ENCODE measurements at regions not wholly inside any gene's neighbourhood (a gene's known extent, or its start where the extent isn't known, plus 50 kb on each side); places are given as distances from the start of the nearest gene placed in this dataset.
"Not testable (repeated sequence)": the region's sequence is repeated elsewhere in the genome, so short reads cannot be mapped to it uniquely, and the experiment has no call there.

DNA sequence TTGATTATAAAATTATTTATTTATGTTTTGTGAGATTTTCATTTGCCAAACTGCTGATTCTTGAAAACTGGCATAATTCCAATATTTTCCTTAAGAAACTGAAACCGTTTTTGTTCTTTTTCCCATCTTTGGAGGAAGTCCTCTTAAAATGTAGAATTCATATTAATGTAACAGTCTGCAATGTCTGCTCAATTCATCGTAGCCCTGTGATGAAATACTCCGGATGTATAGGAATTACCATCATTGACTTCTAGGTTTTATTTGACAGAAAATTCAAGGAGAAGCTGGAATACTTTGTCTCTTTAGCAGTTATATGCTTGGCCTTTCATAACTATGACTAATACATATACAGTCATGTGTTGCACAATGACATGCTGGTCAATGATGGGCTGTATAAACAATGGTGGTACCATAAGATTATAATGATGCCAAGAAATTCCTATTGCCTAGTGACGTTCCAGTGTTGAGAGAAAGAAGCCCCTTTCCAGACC lies 185.0 kb upstream of the GPRIN3 start:
- Histone ChIP-seq H3K9me3 (ENCODE audit: control insufficient read depth, low read length) (no peaks in the 10 kb centered on the region), H3K4me3 (ENCODE audit: low read length) (no peak overlapping the region), H3K27me3 (ENCODE audit: control insufficient read depth, insufficient read depth) (no peaks in the 10 kb centered on the region), H3K27ac (ENCODE audit: low read length) (no peak overlapping the region), H3K4me1 (ENCODE audit: control insufficient read depth, insufficient read depth, low read length) (no peaks in the 10 kb centered on the region)
- WGBS, result 56% methylated on average over 4 of the region's 4 CpGs
- DNase-seq (no peak), ATAC-seq (no peak)
- intact Hi-C loops (cut with DNase I), result no loop called here

DNA sequence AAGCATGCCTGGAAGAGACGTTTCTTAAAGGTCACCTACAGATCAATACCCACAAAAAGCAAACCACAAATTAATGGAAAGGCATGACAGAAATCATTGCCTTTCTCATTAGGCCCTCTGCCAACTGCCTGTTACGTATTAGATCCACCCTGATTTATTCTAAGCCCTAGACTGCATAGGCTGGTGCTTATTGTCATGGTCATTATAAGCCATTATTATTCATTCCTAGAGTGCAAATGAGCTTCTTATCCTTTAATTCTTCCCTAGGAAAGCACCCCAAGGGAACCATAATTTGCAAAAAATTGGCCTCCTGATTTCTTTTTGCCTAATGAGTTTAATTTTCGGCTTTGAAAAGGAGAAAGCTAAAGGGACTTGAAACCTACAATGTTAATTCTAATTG lies 184.2 kb upstream of the GPRIN3 start:
- Histone ChIP-seq H3K9me3 (ENCODE audit: control insufficient read depth, low read length) (no peaks in the 10 kb centered on the region), H3K27ac (ENCODE audit: low read length) (no peak overlapping the region), H3K27me3 (ENCODE audit: control insufficient read depth, insufficient read depth) (no peaks in the 10 kb centered on the region), H3K4me3 (ENCODE audit: low read length) (no peak overlapping the region), H3K4me1 (ENCODE audit: control insufficient read depth, insufficient read depth, low read length) (no peaks in the 10 kb centered on the region)
- DNase-seq (no peak), ATAC-seq (no peak)
- intact Hi-C loops (cut with DNase I), result no loop called here
- 64% methylated on average over 3 of the region's 3 CpGs for WGBS

DNA sequence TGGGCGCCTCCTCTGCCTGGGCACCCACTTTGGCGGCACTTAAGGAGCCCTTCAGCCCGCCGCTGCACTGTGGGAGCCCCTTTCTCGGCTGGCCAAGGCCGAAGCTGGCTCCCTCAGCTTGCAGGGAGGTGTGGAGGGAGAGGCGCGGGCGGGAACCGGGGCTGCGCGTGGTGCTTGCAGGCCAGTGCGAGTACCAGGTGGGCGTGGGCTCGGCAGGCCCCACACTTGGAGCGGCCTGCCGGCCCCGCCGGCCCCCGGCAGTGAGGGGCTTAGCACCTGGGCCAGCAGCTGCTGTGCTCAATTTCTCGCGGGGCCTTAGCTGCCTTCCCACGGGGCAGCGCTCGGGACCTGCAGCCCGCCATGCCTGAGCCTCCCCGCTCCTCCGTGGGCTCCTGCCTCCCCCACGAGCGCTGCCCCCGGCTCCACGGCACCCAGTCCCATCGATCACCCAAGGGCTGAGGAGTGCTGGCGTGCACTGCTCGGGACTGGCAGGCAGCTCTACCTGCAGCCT lies 182.4 kb upstream of the GPRIN3 start:
- H3K27me3 ChIP-seq (ENCODE audit: control insufficient read depth, insufficient read depth); intact Hi-C loops (cut with DNase I); H3K4me3 ChIP-seq (ENCODE audit: low read length); H3K4me1 ChIP-seq (ENCODE audit: control insufficient read depth, insufficient read depth, low read length); H3K9me3 ChIP-seq (ENCODE audit: control insufficient read depth, low read length); H3K27ac ChIP-seq (ENCODE audit: low read length): not testable (repeated sequence)
- ATAC-seq (peak in 1 of 2 donors; percentile 14), DNase-seq (peak in 2 of 3 donors; percentile 49 to 52)
- 95% methylated on average over 35 of the region's 35 CpGs for WGBS

DNA sequence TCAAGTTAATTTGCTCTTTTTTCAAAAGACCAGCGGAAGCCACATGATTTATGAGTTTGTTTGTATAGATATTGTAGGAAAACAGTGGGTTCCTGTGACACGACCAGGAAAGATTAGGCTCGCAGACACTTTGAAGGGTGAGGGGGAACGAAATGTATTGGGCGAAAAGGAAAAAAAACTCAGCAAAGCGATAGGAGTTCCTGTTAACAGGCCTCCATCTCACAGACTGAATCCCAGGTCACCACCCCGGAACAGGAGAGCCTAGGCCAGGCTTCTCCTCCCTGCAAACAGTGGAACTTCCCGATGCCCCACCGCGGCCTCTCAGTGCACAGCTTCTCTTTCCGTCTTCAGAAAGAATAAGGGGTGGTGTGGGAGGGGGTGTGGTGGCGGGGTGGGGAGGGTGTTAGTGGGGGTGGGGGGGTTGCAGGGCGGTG lies 181.8 kb upstream of the GPRIN3 start:
- intact Hi-C loops (cut with DNase I), result no loop called here
- ATAC-seq, result peak; percentile 75 to 94

DNA sequence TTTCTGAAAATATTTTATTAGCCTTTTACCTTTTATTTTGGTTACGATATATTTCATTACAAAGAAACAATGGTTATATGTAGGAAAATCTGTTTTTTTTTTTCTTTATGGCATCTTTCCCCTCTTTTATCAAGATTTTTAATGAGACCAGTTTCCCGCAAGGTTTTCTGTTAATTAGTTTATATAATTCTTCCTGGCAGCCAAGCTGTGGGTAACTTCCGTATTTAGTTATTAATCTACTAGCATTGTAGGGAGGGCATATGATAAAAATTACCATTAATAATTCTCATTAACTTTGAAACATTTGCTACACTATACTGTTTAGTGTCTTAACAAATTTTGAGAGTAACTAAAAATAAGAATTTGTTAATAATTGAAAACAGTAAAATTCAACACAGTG lies 181.1 kb upstream of the GPRIN3 start:
- no peak for ATAC-seq
- Histone ChIP-seq H3K4me1 (ENCODE audit: control insufficient read depth, insufficient read depth, low read length) (no peaks in the 10 kb centered on the region), H3K4me3 (ENCODE audit: low read length) (no peak overlapping the region), H3K27me3 (ENCODE audit: control insufficient read depth, insufficient read depth) (no peaks in the 10 kb centered on the region), H3K9me3 (ENCODE audit: control insufficient read depth, low read length) (no peaks in the 10 kb centered on the region), H3K27ac (ENCODE audit: low read length) (no peak overlapping the region)
- DNase-seq, result no peak
- intact Hi-C loops (cut with DNase I), result no loop called here
- 71% methylated on average over 3 of the region's 3 CpGs for WGBS

More for the DNA sequence above, 181.8 kb upstream of the GPRIN3 start:
- no peaks in the 10 kb centered on the region for H3K4me1 ChIP-seq (ENCODE audit: control insufficient read depth, insufficient read depth, low read length)
- 62% methylated on average over 13 of the region's 13 CpGs for WGBS
- H3K4me3 ChIP-seq (ENCODE audit: low read length), result no peak overlapping the region
- DNase-seq, result peak; percentile 51 to 74 (median 55)
- H3K27me3 ChIP-seq (ENCODE audit: control insufficient read depth, insufficient read depth), result no peaks in the 10 kb centered on the region
- H3K9me3 ChIP-seq (ENCODE audit: control insufficient read depth, low read length), result no peaks in the 10 kb centered on the region
- H3K27ac ChIP-seq (ENCODE audit: low read length), result no peak overlapping the region

DNA sequence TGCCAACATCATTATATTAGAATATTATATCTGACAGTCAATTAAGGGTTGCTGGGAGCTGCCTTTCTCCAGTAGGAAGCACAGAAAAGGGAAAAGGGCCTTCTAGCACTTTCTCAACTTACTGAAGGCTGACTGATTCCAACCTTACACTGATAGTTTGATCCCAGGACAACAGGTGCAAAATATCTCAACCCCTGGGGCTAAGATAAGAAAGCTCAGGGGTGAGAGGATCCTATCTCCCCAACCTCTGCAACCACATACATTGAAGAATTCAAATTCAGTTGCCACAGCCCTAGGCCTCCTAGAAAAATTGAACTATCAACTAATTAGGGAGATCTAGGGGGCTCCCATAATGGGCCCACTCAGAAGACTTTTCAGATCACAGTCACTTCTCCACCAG lies 179.1 kb upstream of the GPRIN3 start:
- Histone ChIP-seq H3K4me1 (ENCODE audit: control insufficient read depth, insufficient read depth, low read length) (no peaks in the 10 kb centered on the region), H3K27ac (ENCODE audit: low read length) (no peak overlapping the region), H3K27me3 (ENCODE audit: control insufficient read depth, insufficient read depth) (no peaks in the 10 kb centered on the region), H3K4me3 (ENCODE audit: low read length) (no peak overlapping the region), H3K9me3 (ENCODE audit: control insufficient read depth, low read length) (no peaks in the 10 kb centered on the region)
- no peak for DNase-seq
- intact Hi-C loops (cut with DNase I), result no loop called here
- ATAC-seq, result no peak

DNA sequence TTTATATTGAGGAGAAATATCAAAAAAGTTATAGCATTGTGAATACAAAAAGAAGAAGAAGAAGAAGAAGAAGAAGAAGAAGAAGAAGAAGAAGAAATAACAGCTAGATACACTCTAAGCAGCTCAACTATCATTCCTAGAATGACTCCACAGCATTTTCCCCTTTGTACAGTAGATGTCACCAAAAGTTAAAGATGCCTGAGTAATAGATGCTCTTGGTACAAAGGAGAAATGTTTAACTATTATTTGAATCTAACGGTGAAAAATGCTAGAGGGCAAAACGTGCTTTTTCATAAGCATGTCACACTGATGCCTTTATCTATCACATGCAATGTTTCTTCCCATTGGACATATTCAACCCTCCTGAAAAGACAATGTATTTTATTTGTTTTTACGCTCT lies 178.4 kb upstream of the GPRIN3 start:
- 50% methylated on average over 3 of the region's 3 CpGs for WGBS
- no peak overlapping the region for H3K27ac ChIP-seq (ENCODE audit: low read length)
- intact Hi-C loops (cut with DNase I), result no loop called here
- H3K4me1 ChIP-seq (ENCODE audit: control insufficient read depth, insufficient read depth, low read length), result no peaks in the 10 kb centered on the region
- DNase-seq, result no peak
- no peaks in the 10 kb centered on the region for H3K27me3 ChIP-seq (ENCODE audit: control insufficient read depth, insufficient read depth)
- ATAC-seq, result peak in 1 of 2 donors; percentile 51
- no peaks in the 10 kb centered on the region for H3K9me3 ChIP-seq (ENCODE audit: control insufficient read depth, low read length)
- H3K4me3 ChIP-seq (ENCODE audit: low read length), result no peak overlapping the region

DNA sequence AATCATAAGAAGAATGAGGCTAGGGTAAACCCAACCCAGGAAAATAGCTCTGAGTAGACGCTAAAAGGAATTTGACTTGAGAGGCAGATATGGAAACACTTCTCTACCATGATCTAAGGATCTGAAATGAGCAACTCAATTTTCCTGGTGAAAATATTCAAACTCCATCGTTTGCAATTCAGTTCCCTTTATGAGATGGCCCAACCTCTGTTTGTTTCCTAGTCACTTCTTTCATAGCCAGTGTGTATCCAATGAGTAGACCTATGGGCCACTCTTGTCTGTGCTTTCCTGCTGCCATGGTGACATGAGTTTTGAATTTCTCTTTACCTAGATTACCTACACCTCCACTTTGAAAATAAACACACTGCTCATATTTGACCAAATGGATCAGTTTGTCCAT lies 176.2 kb upstream of the GPRIN3 start:
- Histone ChIP-seq H3K9me3 (ENCODE audit: control insufficient read depth, low read length) (no peaks in the 10 kb centered on the region), H3K27me3 (ENCODE audit: control insufficient read depth, insufficient read depth) (no peaks in the 10 kb centered on the region), H3K27ac (ENCODE audit: low read length) (no peak overlapping the region), H3K4me3 (ENCODE audit: low read length) (no peak overlapping the region), H3K4me1 (ENCODE audit: control insufficient read depth, insufficient read depth, low read length) (no peaks in the 10 kb centered on the region)
- ATAC-seq (no peak), DNase-seq (no peak)
- WGBS, result 73% methylated on average over 2 of the region's 2 CpGs
- intact Hi-C loops (cut with DNase I), result no loop called here

DNA sequence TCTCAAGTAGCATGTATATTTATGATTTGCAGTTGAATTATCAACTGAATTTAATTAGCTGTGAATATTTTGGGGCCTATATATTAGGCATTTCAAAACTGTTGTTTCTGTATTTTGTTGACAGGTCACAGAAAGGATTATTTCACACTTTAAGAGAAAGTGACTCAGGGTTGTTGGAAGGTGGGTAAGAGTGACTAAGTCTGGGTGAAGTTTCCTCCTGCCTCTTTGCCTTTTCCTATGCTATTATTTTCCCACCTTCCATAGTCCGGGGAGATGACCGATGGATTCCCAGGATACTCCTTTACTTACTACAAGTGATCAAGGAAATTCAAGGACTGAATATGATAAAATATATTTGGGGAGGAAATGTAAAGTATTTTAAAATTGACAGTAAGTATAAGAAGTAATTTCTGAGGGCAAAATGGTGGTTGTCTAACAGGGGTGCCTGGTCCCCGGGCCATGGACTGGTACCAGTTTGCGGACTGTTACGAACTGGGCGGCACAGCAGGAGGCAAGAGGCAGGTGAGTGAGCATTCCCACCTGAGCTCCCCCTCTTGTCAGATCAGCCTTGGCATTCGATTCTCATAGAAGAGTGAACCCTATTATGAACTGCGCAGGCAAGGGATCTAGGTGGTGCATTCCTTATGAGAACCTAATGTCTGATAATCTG lies 175.5 kb upstream of the GPRIN3 start:
- no peak overlapping the region for H3K4me3 ChIP-seq (ENCODE audit: low read length)
- DNase-seq, result no peak
- 93% methylated on average over 8 of the region's 8 CpGs for WGBS
- H3K27ac ChIP-seq (ENCODE audit: low read length), result no peak overlapping the region
- no peaks in the 10 kb centered on the region for H3K27me3 ChIP-seq (ENCODE audit: control insufficient read depth, insufficient read depth)
- intact Hi-C loops (cut with DNase I), result no loop called here
- no peaks in the 10 kb centered on the region for H3K9me3 ChIP-seq (ENCODE audit: control insufficient read depth, low read length)
- no peaks in the 10 kb centered on the region for H3K4me1 ChIP-seq (ENCODE audit: control insufficient read depth, insufficient read depth, low read length)
- ATAC-seq, result peak in 1 of 2 donors; percentile 43

DNA sequence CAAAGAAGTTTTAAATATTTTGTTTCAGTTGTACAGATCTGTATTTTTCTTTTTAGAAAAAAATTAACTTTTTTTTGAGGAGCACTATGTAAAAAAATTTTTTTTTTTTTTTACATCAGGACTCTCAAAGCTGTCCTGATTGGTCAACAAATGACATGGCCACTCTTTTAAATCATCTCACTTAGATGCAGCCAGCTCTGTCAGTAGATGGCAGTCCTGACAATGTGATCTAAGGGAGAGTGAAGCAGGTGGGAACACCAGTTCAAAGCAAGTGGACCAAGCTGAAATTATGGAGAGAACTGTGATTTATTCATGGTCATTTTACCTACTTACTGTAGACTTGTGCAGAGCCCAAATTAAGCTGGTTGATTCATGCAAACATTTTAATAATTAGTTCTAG lies 174.7 kb upstream of the GPRIN3 start:
- Histone ChIP-seq H3K9me3 (ENCODE audit: control insufficient read depth, low read length) (no peaks in the 10 kb centered on the region), H3K27ac (ENCODE audit: low read length) (no peak overlapping the region), H3K4me1 (ENCODE audit: control insufficient read depth, insufficient read depth, low read length) (no peaks in the 10 kb centered on the region), H3K4me3 (ENCODE audit: low read length) (no peak overlapping the region), H3K27me3 (ENCODE audit: control insufficient read depth, insufficient read depth) (no peaks in the 10 kb centered on the region)
- intact Hi-C loops (cut with DNase I), result no loop called here
- ATAC-seq (peak; percentile 61 to 75), DNase-seq (no peak)

DNA sequence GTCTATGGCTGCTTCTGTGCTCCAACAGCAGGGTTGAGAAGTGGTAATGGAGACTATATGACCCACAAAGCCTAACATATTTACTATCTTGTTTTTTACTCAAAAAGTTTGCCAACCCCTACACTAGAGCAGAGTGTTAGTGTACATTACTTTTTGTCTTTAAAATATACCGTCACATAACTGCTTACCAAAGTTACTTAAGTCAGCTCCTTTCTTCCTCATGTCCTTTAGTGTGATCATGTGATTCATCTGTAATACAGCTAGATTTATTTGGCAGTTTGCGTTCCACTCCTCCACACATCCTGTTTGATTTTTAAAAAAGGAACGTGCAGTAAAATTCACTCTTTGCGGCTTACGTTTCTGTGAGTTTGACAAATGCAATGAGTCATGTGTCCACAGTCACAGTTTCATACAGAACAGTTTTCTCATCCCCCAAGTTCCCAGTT lies 162.4 kb upstream of the GPRIN3 start:
- Histone ChIP-seq H3K9me3 (ENCODE audit: control insufficient read depth, low read length) (no peaks in the 10 kb centered on the region), H3K27me3 (ENCODE audit: control insufficient read depth, insufficient read depth) (no peaks in the 10 kb centered on the region), H3K4me1 (ENCODE audit: control insufficient read depth, insufficient read depth, low read length) (no peaks in the 10 kb centered on the region), H3K4me3 (ENCODE audit: low read length) (no peak overlapping the region), H3K27ac (ENCODE audit: low read length) (no peak overlapping the region)
- intact Hi-C loops (cut with DNase I), result no loop called here
- DNase-seq (no peak), ATAC-seq (peak; percentile 37 to 51)
- 31% methylated on average over 5 of the region's 5 CpGs for WGBS

DNA sequence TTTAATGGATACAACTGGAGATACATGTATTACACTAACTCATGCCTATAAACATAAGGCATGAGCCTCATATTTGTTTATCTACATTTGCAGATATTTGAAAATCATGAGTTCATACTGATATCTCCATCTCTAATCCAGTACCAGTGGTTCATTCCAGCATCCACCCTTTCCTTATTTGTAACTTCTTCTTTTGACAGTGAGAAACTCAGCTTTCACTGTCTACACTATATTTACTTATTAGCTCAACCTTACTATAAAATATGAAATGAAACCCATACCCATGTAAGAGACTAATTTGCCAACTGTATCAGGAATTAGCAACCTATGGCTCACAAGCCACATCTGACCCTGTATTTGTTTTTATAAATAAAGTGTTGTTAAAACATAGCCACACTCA lies 161.9 kb upstream of the GPRIN3 start:
- H3K4me3 ChIP-seq (ENCODE audit: low read length), result no peak overlapping the region
- intact Hi-C loops (cut with DNase I), result no loop called here
- DNase-seq, result no peak
- no peak for ATAC-seq
- H3K9me3 ChIP-seq (ENCODE audit: control insufficient read depth, low read length), result no peaks in the 10 kb centered on the region
- no peak overlapping the region for H3K27ac ChIP-seq (ENCODE audit: low read length)
- H3K27me3 ChIP-seq (ENCODE audit: control insufficient read depth, insufficient read depth), result no peaks in the 10 kb centered on the region
- no peaks in the 10 kb centered on the region for H3K4me1 ChIP-seq (ENCODE audit: control insufficient read depth, insufficient read depth, low read length)

Measured in right cardiac atrium (tissue), 5 donors.